ENCODE measurements at regions not wholly inside any gene's neighbourhood (a gene's known extent, or its start where the extent isn't known, plus 50 kb on each side); places are given as distances from the start of the nearest gene placed in this dataset.

GRCh38 chr13:103734837-103735236, 668.6 kb upstream of the SLC10A2 start:
- H3K9me3 ChIP-seq (ENCODE audit: severe bottlenecking): no peaks in the 10 kb centered on the region
- H3K4me3 ChIP-seq (ENCODE audit: low read depth, low read length): no peak overlapping the region
- no peak overlapping the region for H3K27ac ChIP-seq
- H3K27me3 ChIP-seq (ENCODE audit: insufficient read depth, low read depth, severe bottlenecking): no peaks in the 10 kb centered on the region
- TF ChIP-seq CTCF (IDR thresholded peaks at IDR 0.05; ENCODE audit: low read depth, low read length): no peak
- DNase-seq: no peak
- no peaks in the 10 kb centered on the region for H3K36me3 ChIP-seq

GRCh38 chr13:103731959-103732358, 665.7 kb upstream of the SLC10A2 start:
- H3K9me3 ChIP-seq (ENCODE audit: severe bottlenecking): no peaks in the 10 kb centered on the region
- TF ChIP-seq CTCF (IDR thresholded peaks at IDR 0.05; ENCODE audit: low read depth, low read length): no peak
- H3K36me3 ChIP-seq: no peaks in the 10 kb centered on the region
- no peak for DNase-seq
- H3K27me3 ChIP-seq (ENCODE audit: insufficient read depth, low read depth, severe bottlenecking): no peaks in the 10 kb centered on the region
- no peak overlapping the region for H3K4me3 ChIP-seq (ENCODE audit: low read depth, low read length)
- no peak overlapping the region for H3K27ac ChIP-seq

GRCh38 chr13:103730407-103730806, 664.2 kb upstream of the SLC10A2 start:
- no peak overlapping the region for H3K4me3 ChIP-seq (ENCODE audit: low read depth, low read length)

GRCh38 chr13:103726808-103727207, 660.6 kb upstream of the SLC10A2 start:
- H3K27ac ChIP-seq: no peak overlapping the region
- no peaks in the 10 kb centered on the region for H3K9me3 ChIP-seq (ENCODE audit: severe bottlenecking)
- H3K27me3 ChIP-seq (ENCODE audit: insufficient read depth, low read depth, severe bottlenecking): no peaks in the 10 kb centered on the region
- no peak for DNase-seq
- H3K4me3 ChIP-seq (ENCODE audit: low read depth, low read length): no peak overlapping the region
- no peak for TF ChIP-seq CTCF (IDR thresholded peaks at IDR 0.05; ENCODE audit: low read depth, low read length)
- H3K36me3 ChIP-seq: no peaks in the 10 kb centered on the region

More at GRCh38 chr13:103730407-103730806, 664.2 kb upstream of the SLC10A2 start:
- H3K9me3 ChIP-seq (ENCODE audit: severe bottlenecking): no peaks in the 10 kb centered on the region
- H3K36me3 ChIP-seq: no peaks in the 10 kb centered on the region
- H3K27me3 ChIP-seq (ENCODE audit: insufficient read depth, low read depth, severe bottlenecking): no peaks in the 10 kb centered on the region
- DNase-seq: no peak
- no peak for TF ChIP-seq CTCF (IDR thresholded peaks at IDR 0.05; ENCODE audit: low read depth, low read length)
- no peak overlapping the region for H3K27ac ChIP-seq

- Histone ChIP-seq H3K27me3 (ENCODE audit: insufficient read depth, low read depth, severe bottlenecking) (no peaks in the 10 kb centered on the region), H3K9me3 (ENCODE audit: severe bottlenecking) (no peaks in the 10 kb centered on the region), H3K4me3 (ENCODE audit: low read depth, low read length) (no peak overlapping the region), H3K27ac (no peak overlapping the region), H3K36me3 (no peaks in the 10 kb centered on the region)
- no peak for DNase-seq
- TF ChIP-seq CTCF (IDR thresholded peaks at IDR 0.05; ENCODE audit: low read depth, low read length): no peak
Observed at GRCh38 chr13:103716718-103717117, 650.5 kb upstream of the SLC10A2 start.

GRCh38 chr13:103715335-103715734, 649.1 kb upstream of the SLC10A2 start:
- Histone ChIP-seq H3K27me3 (ENCODE audit: insufficient read depth, low read depth, severe bottlenecking) (no peaks in the 10 kb centered on the region), H3K36me3 (no peaks in the 10 kb centered on the region), H3K27ac (no peak overlapping the region), H3K4me3 (ENCODE audit: low read depth, low read length) (no peak overlapping the region), H3K9me3 (ENCODE audit: severe bottlenecking) (no peaks in the 10 kb centered on the region)
- TF ChIP-seq CTCF (IDR thresholded peaks at IDR 0.05; ENCODE audit: low read depth, low read length): no peak
- DNase-seq: no peak
